HK-2 (cell line): ENCODE measurements at regions not wholly inside any gene's neighbourhood (a gene's known extent, or its start where the extent isn't known, plus 50 kb on each side); places are given as distances from the start of the nearest gene placed in this dataset.
"Not testable (repeated sequence)": the region's sequence is repeated elsewhere in the genome, so short reads cannot be mapped to it uniquely, and the experiment has no call there.

Source experiments
- DNase-seq: peaks from one replicate; pipeline ENCODE4 v3.0.0-alpha.2; 2018; ENCODE audit not compliant: unreplicated experiment

GRCh38 chr5:12578803-12579202, 674.6 kb upstream of the CTNND2 start:
- not testable (repeated sequence) for DNase-seq

GRCh38 chr5:12576953-12577352, 672.7 kb upstream of the CTNND2 start:
- DNase-seq, result not testable (repeated sequence)

- DNase-seq, result not testable (repeated sequence)
Measured at GRCh38 chr5:12574298-12575093, 670.2 kb upstream of the CTNND2 start.

GRCh38 chr5:12573916-12574297, 669.7 kb upstream of the CTNND2 start:
- not testable (repeated sequence) for DNase-seq

GRCh38 chr5:12570688-12571087, 666.4 kb upstream of the CTNND2 start:
- DNase-seq, result no peak

- no peak for DNase-seq
Measured at GRCh38 chr5:12566441-12566840, 662.2 kb upstream of the CTNND2 start.

- no peak for DNase-seq
Measured at GRCh38 chr5:12557012-12557411, 652.8 kb upstream of the CTNND2 start.

- DNase-seq, result no peak
Measured at GRCh38 chr5:12526113-12526512, 621.9 kb upstream of the CTNND2 start.

GRCh38 chr5:12522116-12522515, 617.9 kb upstream of the CTNND2 start:
- no peak for DNase-seq

- DNase-seq, result not testable (repeated sequence)
Measured at GRCh38 chr5:12504983-12505382, 600.7 kb upstream of the CTNND2 start.

- DNase-seq, result no peak
Measured at GRCh38 chr5:12488161-12488560, 583.9 kb upstream of the CTNND2 start.

- no peak for DNase-seq
Measured at GRCh38 chr5:12480487-12480886, 576.2 kb upstream of the CTNND2 start.

- no peak for DNase-seq
Measured at GRCh38 chr5:12477554-12477953, 573.3 kb upstream of the CTNND2 start.

GRCh38 chr5:12467799-12468198, 563.6 kb upstream of the CTNND2 start:
- DNase-seq, result no peak

GRCh38 chr5:12460493-12461261, 556.4 kb upstream of the CTNND2 start:
- no peak for DNase-seq

- DNase-seq, result no peak
Measured at GRCh38 chr5:12459326-12459725, 555.1 kb upstream of the CTNND2 start.

GRCh38 chr5:12419075-12419474, 514.8 kb upstream of the CTNND2 start:
- no peak for DNase-seq

GRCh38 chr5:12413585-12413984, 509.3 kb upstream of the CTNND2 start:
- no peak for DNase-seq

- DNase-seq, result no peak
Measured at GRCh38 chr5:12413075-12413474, 508.8 kb upstream of the CTNND2 start.

GRCh38 chr5:12399868-12400267, 495.6 kb upstream of the CTNND2 start:
- no peak for DNase-seq

- DNase-seq, result peak; percentile 17
Measured at GRCh38 chr5:12392246-12392645, 488.0 kb upstream of the CTNND2 start.

GRCh38 chr5:12385095-12385494, 480.8 kb upstream of the CTNND2 start:
- no peak for DNase-seq

- DNase-seq, result no peak
Measured at GRCh38 chr5:12384005-12384404, 479.8 kb upstream of the CTNND2 start.
